Retinal pigment epithelial cell (primary cell): ENCODE measurements at regions not wholly inside any gene's neighbourhood (a gene's known extent, or its start where the extent isn't known, plus 50 kb on each side); places are given as distances from the start of the nearest gene placed in this dataset.

Experiments used
- DNase-seq: peaks from one replicate; pipeline ENCODE4 v3.0.0-alpha.2; 2010; ENCODE audit warnings: low read depth
- H3K4me3 ChIP-seq: 2 replicates; pipeline ENCODE4 v1.5.1; 2011; ENCODE audit warnings: mild to moderate bottlenecking, low read length, control low read depth, moderate library complexity
- CTCF ChIP-seq: conservative IDR thresholded peaks from 2 replicates; pipeline ENCODE4 v1.5.1; 2011; ENCODE audit warnings: low read depth, low read length, control low read depth, inconsistent platforms

- no peak for TF ChIP-seq CTCF
- H3K4me3 ChIP-seq = no peak overlapping the region
- DNase-seq = no peak
Observed at GRCh38 chr1:163933437-163933836, 611.7 kb downstream of the NUF2 start.

GRCh38 chr1:163935738-163936374, 614.1 kb downstream of the NUF2 start:
- no peak for TF ChIP-seq CTCF
- DNase-seq = no peak
- H3K4me3 ChIP-seq = no peak overlapping the region

DNA sequence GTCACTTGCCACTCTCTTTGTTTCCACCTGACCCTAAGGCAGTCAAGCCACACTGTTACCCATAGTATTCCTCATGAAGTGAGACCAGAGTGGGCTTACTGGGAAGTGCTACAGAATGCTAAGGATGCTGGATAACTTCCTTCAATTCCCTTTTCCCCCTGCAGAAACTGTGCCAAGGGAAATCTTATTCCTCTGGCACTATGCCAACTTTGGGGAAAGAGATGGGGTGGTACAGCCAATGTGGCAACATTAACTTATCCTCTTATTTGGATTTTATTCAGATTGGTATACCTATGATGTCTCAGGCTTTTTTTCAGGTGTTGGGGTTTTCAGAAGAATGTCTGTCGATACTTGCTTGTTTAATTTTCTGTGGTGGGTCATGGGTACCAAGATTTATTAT, 599.4 kb upstream of the PBX1 start:
- no peak overlapping the region for H3K4me3 ChIP-seq
- TF ChIP-seq CTCF = no peak
- DNase-seq = no peak

- no peak for DNase-seq
- no peak for TF ChIP-seq CTCF
- H3K4me3 ChIP-seq = no peak overlapping the region
Observed at GRCh38 chr1:163970151-163970550, 588.8 kb upstream of the PBX1 start.

DNA sequence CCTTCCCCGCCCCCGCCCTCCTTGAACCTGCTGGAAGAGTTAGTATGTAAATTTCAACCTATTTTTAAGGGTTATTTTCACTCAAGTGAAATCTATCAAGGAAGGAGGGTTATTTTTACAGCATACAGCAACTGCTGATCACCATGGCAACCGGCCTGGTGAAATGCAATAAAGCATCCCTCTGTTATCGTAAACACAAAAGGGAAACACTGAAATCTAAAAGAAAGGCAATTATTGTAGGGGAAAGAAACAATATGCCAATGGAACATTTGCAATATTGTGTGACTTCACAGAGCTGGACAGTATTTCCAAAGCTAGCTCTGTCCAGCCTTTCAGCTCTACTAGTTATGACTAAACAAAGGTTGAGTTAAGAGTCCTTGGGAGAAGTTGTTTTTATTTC, 588.3 kb upstream of the PBX1 start:
- DNase-seq = no peak
- no peak overlapping the region for H3K4me3 ChIP-seq
- no peak for TF ChIP-seq CTCF

GRCh38 chr1:163973586-163973985, 585.4 kb upstream of the PBX1 start:
- TF ChIP-seq CTCF = no peak
- DNase-seq = no peak
- H3K4me3 ChIP-seq = no peak overlapping the region

- H3K4me3 ChIP-seq = no peak overlapping the region
- no peak for DNase-seq
- TF ChIP-seq CTCF = no peak
Observed at GRCh38 chr1:163974120-163974519, 584.9 kb upstream of the PBX1 start.
